Adrenal gland (tissue), 5 donors: ENCODE measurements at regions not wholly inside any gene's neighbourhood (a gene's known extent, or its start where the extent isn't known, plus 50 kb on each side); places are given as distances from the start of the nearest gene placed in this dataset.

Experiments used
- POLR2A ChIP-seq, 2 donors: fragments of 450-650 bp; IDR thresholded peaks; one replicate each; pipeline ENCODE4 v1.6.1; 2017; ENCODE audit warnings: antibody characterized with exemption in 2 of 2, mild to moderate bottlenecking in 2 of 2, moderate library complexity in 1 of 2
- TF ChIP-seq, protein P1 (sequence below), 6 experiments: fragments of 450-650 bp in 4 of 6; fragments of 200-600 bp in 2 of 6; sonication (generic) in 1 of 6; IDR thresholded peaks; 1 replicate in 5 of 6; 2 replicates in 1 of 6; pipeline versions ENCODE4 v1.5.1 to v1.8.0; 2016 to 2021; ENCODE audit warnings: antibody characterized with exemption in 6 of 6, mild to moderate bottlenecking in 2 of 6, moderate library complexity in 1 of 6
- donor health status: DM: no; HTN: no; CAD: no.

DNA sequence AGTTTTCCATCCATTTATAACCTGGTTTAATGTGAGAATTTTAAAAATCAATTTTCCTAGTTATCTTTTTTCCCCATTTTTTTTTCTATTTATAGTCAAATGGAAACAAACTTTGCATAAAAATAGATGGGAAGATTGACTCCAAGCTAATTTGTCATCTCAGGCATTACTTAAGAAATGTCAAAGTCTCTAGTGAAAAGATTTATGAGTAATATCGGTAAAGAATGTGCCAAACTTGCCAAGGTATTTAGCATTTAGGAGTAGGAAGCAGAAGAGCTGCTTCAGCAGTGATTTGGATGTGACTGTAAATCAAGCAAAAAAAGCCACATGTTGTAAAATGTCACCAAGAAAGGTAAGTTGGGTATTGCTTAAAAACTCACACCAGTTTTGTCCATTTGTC lies 108.6 kb downstream of the LACC1 start:
- TF ChIP-seq POLR2A (IDR thresholded peaks at IDR 0.05), result no peak
- TF ChIP-seq, protein P1, sequence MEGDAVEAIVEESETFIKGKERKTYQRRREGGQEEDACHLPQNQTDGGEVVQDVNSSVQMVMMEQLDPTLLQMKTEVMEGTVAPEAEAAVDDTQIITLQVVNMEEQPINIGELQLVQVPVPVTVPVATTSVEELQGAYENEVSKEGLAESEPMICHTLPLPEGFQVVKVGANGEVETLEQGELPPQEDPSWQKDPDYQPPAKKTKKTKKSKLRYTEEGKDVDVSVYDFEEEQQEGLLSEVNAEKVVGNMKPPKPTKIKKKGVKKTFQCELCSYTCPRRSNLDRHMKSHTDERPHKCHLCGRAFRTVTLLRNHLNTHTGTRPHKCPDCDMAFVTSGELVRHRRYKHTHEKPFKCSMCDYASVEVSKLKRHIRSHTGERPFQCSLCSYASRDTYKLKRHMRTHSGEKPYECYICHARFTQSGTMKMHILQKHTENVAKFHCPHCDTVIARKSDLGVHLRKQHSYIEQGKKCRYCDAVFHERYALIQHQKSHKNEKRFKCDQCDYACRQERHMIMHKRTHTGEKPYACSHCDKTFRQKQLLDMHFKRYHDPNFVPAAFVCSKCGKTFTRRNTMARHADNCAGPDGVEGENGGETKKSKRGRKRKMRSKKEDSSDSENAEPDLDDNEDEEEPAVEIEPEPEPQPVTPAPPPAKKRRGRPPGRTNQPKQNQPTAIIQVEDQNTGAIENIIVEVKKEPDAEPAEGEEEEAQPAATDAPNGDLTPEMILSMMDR (IDR thresholded peaks at IDR 0.05), result no peak
